ENCODE measurements at regions not wholly inside any gene's neighbourhood (a gene's known extent, or its start where the extent isn't known, plus 50 kb on each side); places are given as distances from the start of the nearest gene placed in this dataset.

- TF ChIP-seq CTCF (IDR thresholded peaks at IDR 0.05) (no peak), POLR2A (IDR thresholded peaks at IDR 0.05) (no peak)
Observed at GRCh38 chr12:19954163-19954562, 414.2 kb upstream of the PDE3A start.
